Stimulated activated CD4-positive, alpha-beta T cell treated with anti-CD3 and anti-CD28 coated beads, Interleukin-1b, Interleukin-23, amount 100 ng/mL, for 24 hours (primary cell): ENCODE measurements at regions not wholly inside any gene's neighbourhood (a gene's known extent, or its start where the extent isn't known, plus 50 kb on each side); places are given as distances from the start of the nearest gene placed in this dataset.
"Not testable (repeated sequence)": the region's sequence is repeated elsewhere in the genome, so short reads cannot be mapped to it uniquely, and the experiment has no call there.

Experiments used
- DNase-seq, 4 experiments: peaks; one replicate each; pipeline ENCODE4 v3.0.0-alpha.2; 2020; ENCODE audit warnings: low read depth in 4 of 4, low spot score in 1 of 4

DNA sequence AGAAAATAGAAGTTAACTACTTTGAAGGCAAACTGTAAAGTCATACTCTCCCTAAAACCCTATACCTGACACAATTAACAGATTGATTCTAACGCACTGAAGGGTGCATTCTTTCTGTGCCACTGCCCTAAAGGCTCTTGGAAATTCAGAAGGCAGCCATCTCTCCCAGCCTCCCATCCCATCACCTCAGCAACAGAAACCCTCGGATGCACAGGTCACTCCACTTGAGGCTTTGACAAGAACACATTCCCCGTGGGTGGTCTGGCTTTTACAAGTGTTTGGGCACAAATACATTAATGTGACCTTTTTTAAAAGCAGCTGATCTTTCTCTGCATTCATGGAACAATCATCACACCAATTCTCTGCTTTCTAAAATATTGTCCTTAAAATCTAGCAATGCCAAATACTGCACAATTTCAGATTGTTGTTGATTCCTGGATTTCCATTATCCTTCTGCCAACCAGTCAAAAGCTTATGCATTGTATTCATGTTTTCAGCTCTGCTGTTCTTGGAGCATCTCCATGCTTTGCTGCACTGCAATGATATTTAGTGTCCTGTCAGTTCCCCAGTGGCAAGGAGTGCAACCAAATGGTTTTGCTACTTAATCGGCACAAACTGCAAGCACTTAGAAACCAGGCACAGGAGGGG, 175.6 kb downstream of the TMEM161B start:
- no peak for DNase-seq

DNA sequence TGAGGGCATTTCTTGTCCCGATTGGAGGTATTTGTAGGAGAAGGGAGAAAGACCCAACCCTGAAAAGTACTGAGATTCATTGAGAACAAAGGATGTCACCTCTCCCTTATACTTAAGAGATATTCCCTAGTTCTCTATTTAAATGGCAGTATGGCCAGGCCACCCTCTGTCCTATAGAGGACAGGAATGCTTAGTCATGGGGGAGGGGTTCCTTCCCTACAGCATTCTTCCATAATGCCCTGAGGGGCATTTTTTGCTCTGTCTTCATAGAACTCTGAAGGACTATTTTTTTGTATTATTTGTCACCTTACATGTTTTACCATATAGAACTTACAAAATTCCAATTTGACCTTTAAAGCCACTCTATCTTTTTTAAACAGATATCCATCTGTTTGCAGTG, 176.3 kb downstream of the TMEM161B start:
- DNase-seq: no peak

DNA sequence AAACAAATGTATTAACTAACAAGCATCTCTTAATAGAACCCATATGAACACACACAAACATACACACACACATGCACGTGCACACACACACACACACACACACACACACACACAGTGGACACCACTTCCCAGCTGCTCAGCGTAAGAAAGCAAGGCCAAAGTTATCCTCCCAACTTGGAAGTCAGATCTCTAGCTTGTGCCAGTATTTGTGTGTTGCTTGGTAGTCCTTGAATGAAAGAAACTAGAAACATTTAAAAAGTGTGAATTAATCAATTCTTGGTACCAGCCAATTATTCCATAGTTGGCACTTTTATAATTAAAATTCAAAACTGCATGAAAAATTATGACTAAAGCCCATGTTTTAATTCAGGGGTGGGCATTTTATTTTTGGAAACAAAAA, 178.1 kb downstream of the TMEM161B start:
- no peak for DNase-seq

- DNase-seq: no peak
Observed at GRCh38 chr5:88089719-88090390, 178.8 kb downstream of the TMEM161B start.

DNA sequence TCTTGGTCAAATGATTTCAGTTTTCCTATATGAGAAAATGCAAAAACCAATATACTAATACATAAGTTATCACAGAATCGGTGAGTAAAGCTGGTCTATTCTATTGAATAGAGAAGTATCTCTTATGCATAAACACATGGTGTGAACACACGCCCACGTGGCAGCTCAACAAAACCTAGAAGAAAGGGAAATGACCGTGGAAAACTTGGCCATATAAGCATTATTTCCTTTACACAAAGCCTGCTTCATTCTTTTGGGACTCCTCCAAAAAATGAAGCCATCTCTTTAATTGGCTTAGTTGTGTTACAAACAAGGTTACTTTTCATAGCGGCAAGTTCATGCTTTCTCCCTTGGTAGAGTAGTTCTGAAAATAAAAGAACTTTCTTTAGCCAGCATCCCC, 183.2 kb downstream of the TMEM161B start:
- DNase-seq: no peak

DNA sequence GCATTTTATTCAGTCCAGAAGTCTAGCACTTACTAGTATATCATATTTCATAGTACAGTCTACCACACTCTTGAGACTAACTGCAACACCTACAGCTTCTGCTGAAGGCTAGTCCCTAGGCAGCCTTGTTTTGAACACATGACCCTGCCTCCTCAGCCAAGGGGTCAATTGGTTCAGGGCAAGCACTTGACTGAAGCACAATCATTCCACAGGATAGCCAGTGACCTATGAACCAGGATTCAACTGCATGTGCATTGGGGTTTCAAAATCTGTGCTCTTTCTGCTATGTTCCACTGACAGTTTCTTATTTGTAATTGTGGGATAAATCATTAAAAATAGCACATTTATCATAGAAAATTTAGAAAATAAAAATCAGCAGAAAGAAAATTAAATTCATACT, 186.8 kb downstream of the TMEM161B start:
- DNase-seq: no peak

GRCh38 chr5:88063813-88064212, 204.8 kb downstream of the TMEM161B start:
- no peak for DNase-seq

DNA sequence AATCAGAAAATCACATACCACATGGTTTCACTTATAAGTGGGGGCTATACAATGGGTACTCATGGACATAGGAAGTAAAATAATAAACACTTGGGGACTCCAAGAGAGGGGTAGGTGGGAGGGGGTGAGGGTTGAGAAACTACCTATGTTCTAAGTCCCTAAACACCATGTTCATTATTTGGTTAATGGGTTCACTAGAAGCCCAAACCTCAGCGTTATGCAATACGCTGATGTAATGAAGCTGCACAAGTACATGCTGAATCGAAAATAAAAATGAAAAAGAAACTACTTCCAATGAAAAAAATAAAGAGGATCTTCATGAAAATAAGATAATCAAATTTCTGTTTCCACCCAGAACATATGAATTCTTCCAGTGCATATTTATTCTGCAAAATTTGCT, 208.5 kb downstream of the TMEM161B start:
- DNase-seq: no peak

- no peak for DNase-seq
Observed at GRCh38 chr5:88058625-88059024, 210.0 kb downstream of the TMEM161B start.

DNA sequence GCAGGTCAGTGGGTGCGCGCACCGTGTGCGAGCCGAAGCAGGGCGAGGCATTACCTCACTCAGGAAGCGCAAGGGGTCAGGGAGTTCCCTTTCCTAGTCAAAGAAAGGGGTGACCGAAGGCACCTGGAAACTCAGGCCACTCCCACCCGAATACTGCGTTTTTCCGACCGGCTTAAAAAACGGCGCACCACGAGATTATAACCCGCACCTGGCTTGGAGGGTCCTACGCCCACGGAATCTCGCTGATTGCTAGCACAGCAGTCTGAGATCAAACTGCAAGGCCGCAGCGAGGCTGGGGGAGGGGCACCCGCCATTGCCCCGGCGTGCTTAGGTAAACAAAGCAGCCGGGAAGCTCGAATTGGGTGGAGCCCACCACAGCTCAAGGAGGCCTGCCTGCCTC, 216.2 kb downstream of the TMEM161B start:
- DNase-seq: not testable (repeated sequence)

- DNase-seq: no peak
Observed at GRCh38 chr5:88051148-88051547, 217.5 kb downstream of the TMEM161B start.

- DNase-seq: no peak
Observed at GRCh38 chr5:88049737-88050136, 218.9 kb downstream of the TMEM161B start.

DNA sequence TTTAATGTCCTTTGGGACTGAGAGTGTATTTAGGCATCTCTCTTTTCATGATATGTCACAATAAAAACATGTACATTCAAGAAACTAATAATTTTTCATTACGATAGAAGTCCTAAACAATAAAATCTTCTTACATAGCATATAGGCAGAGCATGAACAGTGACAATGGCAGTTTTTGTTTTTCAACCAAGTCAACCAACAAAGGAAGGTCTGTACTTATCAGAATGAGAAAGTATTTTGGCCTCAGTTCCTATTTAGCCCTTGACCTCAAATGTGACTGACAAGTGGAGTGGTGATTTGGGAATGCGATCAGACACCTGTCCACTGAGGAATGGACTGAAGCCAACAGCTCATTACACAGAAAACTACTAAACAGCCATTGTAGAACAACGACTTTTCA, 219.5 kb downstream of the TMEM161B start:
- DNase-seq: no peak

- no peak for DNase-seq
Observed at GRCh38 chr5:88045931-88046461, 222.6 kb downstream of the TMEM161B start.

GRCh38 chr5:88045165-88045564, 223.5 kb downstream of the TMEM161B start:
- no peak for DNase-seq

- no peak for DNase-seq
Observed at GRCh38 chr5:88034520-88034919, 234.1 kb downstream of the TMEM161B start.

- no peak for DNase-seq
Observed at GRCh38 chr5:88033191-88033590, 235.5 kb downstream of the TMEM161B start.

GRCh38 chr5:88029011-88029410, 239.6 kb downstream of the TMEM161B start:
- DNase-seq: no peak

DNA sequence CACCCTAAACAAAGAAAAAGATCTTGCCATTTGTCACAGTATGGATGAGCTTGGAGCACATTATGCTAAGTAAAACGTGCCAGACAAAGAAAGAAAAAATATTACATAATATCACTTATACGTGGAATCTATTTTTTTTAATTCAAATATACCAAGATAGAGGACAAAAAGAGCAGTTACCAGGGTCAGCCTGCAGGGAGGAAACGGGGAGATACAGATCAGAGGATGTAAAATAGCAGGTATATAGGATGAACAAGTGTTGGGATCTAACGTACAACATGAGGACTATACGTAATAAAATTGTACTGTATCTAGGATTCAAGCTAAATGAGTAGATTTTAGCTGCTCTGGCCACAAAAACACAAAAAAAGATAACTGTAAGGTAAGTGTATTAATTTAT, 247.5 kb downstream of the TMEM161B start:
- DNase-seq: no peak

- DNase-seq: not testable (repeated sequence)
Observed at GRCh38 chr5:88014984-88015383, 253.7 kb downstream of the TMEM161B start.

GRCh38 chr5:88000877-88001276, 267.8 kb downstream of the TMEM161B start:
- DNase-seq: no peak

- no peak for DNase-seq
Observed at GRCh38 chr5:87997662-87998061, 271.0 kb downstream of the TMEM161B start.

GRCh38 chr5:87966213-87966612, 302.4 kb downstream of the TMEM161B start:
- no peak for DNase-seq
